DND-41 (cell line): ENCODE measurements at regions not wholly inside any gene's neighbourhood (a gene's known extent, or its start where the extent isn't known, plus 50 kb on each side); places are given as distances from the start of the nearest gene placed in this dataset.

Source experiments
- ATAC-seq: fragments of 200-7000 bp; cut with Tn5 transposase; 3 replicates; pipeline ENCODE4 v1.9.1; 2021; ENCODE audit warnings: low read depth; ENCODE audit not compliant: insufficient read depth
- DNase-seq: peaks from one replicate; pipeline ENCODE4 v3.0.0-alpha.2; 2020
- H2AFZ ChIP-seq: 2 replicates; pipeline ENCODE4 v1.6.0; 2012; ENCODE audit warnings: low read depth, low read length
- H3K27ac ChIP-seq: 2 replicates; pipeline ENCODE4 v1.5.1; 2012; ENCODE audit warnings: low read length, inconsistent platforms
- H3K27me3 ChIP-seq: fragments of 200-600 bp; sonication (generic); 2 replicates; pipeline ENCODE4 v1.6.0; 2012; ENCODE audit warnings: low read length, mild to moderate bottlenecking, inconsistent platforms; ENCODE audit not compliant: insufficient read depth, poor library complexity
- H3K36me3 ChIP-seq: 2 replicates; pipeline ENCODE4 v1.5.1; 2012; ENCODE audit warnings: low read length, inconsistent platforms; ENCODE audit not compliant: insufficient read depth
- H3K4me1 ChIP-seq: 2 replicates; pipeline ENCODE4 v1.5.1; 2012; ENCODE audit warnings: mild to moderate bottlenecking, low read length; ENCODE audit not compliant: insufficient read depth
- H3K4me2 ChIP-seq: 2 replicates; pipeline ENCODE4 v1.6.0; 2012; ENCODE audit warnings: mild to moderate bottlenecking, moderate library complexity, low read length, inconsistent platforms; ENCODE audit not compliant: insufficient read depth
- H3K4me3 ChIP-seq, 2 experiments: fragments of 200-600 bp in 1 of 2; shearing (Covaris generic) in 1 of 2; 2 replicates each; pipeline ENCODE4 v1.5.1; 2012 to 2016; ENCODE audit warnings: inconsistent platforms in 2 of 2, low read length in 2 of 2, mild to moderate bottlenecking in 2 of 2, low read depth in 1 of 2, moderate library complexity in 1 of 2
- H3K79me2 ChIP-seq: 2 replicates; pipeline ENCODE4 v1.6.0; 2012; ENCODE audit warnings: low read length, inconsistent platforms; ENCODE audit not compliant: insufficient read depth
- H3K9ac ChIP-seq: 2 replicates; pipeline ENCODE4 v1.6.0; 2012; ENCODE audit warnings: low read depth, mild to moderate bottlenecking, inconsistent platforms, low read length, moderate library complexity
- H3K9me3 ChIP-seq: 2 replicates; pipeline ENCODE4 v1.5.1; 2012; ENCODE audit warnings: low read length, moderate library complexity, mild to moderate bottlenecking, inconsistent platforms; ENCODE audit not compliant: insufficient read depth, severe bottlenecking
- H4K20me1 ChIP-seq: 2 replicates; pipeline ENCODE4 v1.6.0; 2012; ENCODE audit warnings: low read length; ENCODE audit not compliant: insufficient read depth
- CTCF ChIP-seq: IDR thresholded peaks from 2 replicates; pipeline ENCODE4 v1.5.1; 2012; ENCODE audit warnings: borderline replicate concordance, low read length, moderate library complexity, mild to moderate bottlenecking; ENCODE audit not compliant: poor library complexity, severe bottlenecking; ENCODE audit errors: extremely low read depth
- EZH2 ChIP-seq: IDR thresholded peaks from 3 replicates; pipeline ENCODE4 v1.6.1; 2012; ENCODE audit warnings: borderline replicate concordance, low read depth, mild to moderate bottlenecking, moderate library complexity, low read length, inconsistent platforms; ENCODE audit not compliant: severe bottlenecking

DNA sequence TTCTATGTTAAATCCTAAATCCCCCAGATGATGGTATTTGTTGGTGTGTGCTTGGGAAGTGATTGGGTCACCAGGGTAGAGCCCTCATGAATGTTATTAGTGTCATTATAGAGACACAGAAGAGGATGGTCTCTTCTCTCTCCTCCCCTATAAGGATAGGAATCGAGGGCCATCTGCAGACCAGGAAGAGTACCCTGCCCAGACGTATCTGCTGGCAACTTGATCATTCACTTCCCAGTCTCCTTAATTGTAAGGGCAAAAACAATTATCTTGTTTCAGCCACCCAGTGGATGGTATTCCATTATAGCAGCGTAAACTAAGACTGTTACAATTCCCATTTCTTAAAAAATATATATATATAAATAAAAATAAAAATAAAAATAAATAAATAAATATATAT lies 892.2 kb downstream of the SI start:
- H3K9ac ChIP-seq: no peak overlapping the region
- no peaks in the 10 kb centered on the region for H3K27me3 ChIP-seq
- H3K4me2 ChIP-seq: no peak overlapping the region
- no peak for TF ChIP-seq EZH2
- H3K9me3 ChIP-seq: peaks cover 16% of the 10 kb centered on the region
- no peak overlapping the region for H3K27ac ChIP-seq
- no peak for DNase-seq
- no peak overlapping the region for H2AFZ ChIP-seq
- ATAC-seq: no peak
- H3K4me3 ChIP-seq: no peak overlapping the region
- no peaks in the 10 kb centered on the region for H4K20me1 ChIP-seq
- no peaks in the 10 kb centered on the region for H3K36me3 ChIP-seq
- H3K79me2 ChIP-seq: no peaks in the 10 kb centered on the region
- no peaks in the 10 kb centered on the region for H3K4me1 ChIP-seq

DNA sequence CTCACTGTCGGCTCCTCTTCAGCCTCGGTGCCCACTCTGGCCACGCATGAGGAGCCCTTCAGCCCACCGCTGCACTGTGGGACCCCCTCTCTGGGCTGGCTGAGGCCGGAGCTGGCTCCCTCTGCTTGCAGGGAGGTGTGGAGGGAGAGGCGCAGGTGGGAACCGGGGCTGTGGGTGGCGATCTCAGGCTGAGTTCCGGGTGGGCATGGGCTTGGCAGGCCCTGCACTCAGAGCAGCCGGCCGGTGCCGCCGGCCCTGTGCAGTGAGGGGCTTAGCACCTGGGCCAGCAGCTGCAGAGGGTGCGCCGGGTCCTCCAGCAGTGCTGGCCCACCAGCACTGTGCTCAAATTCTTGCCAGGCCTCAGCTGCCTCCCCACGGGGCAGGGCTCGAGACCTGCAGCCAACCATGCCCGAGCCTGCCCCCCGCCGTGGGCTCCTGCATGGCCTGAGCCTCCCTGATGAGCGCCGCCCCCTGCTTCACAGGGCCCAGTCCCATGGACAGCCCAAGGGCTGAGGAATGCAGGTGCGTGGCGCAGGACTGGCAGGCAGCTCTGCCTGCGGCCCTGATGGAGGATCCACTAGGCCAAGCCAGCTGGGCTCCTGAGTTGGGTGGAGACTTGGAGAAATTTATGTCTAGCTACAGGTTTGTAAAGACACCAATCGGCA lies 899.1 kb downstream of the SI start:
- ATAC-seq (no peak), DNase-seq (no peak)
- H3K9ac ChIP-seq: no peak overlapping the region
- no peaks in the 10 kb centered on the region for H4K20me1 ChIP-seq
- no peak overlapping the region for H2AFZ ChIP-seq
- H3K9me3 ChIP-seq: peaks cover 12% of the 10 kb centered on the region
- no peak overlapping the region for H3K27ac ChIP-seq
- no peaks in the 10 kb centered on the region for H3K27me3 ChIP-seq
- no peak overlapping the region for H3K4me2 ChIP-seq
- H3K4me3 ChIP-seq: no peak overlapping the region
- peaks cover 6% of the 10 kb centered on the region; the same call in 1 of the 2 replicates for H3K4me1 ChIP-seq
- H3K36me3 ChIP-seq: no peaks in the 10 kb centered on the region
- no peaks in the 10 kb centered on the region for H3K79me2 ChIP-seq
- no peak for TF ChIP-seq EZH2
- no peak for TF ChIP-seq CTCF

DNA sequence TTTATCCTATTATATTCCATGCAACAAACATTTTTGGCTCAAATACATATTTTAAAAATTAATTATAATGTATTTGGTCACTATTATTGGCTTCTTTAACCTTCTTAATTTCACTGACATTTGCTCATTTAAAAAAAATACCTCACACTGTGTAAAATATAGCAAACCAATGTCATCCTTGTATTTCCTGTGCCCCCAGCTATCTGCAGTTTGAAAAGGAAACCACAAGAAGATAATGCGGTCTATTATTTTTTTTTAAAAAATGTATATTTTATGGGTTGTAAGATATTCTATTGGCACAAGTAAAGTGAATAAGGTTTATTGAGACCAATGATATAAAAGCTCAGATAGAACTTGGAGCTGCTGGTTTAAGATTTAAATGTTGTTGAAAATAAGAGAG lies 904.2 kb downstream of the SI start:
- Histone ChIP-seq H3K27ac (no peak overlapping the region), H4K20me1 (no peaks in the 10 kb centered on the region), H3K4me1 (peaks cover 19% of the 10 kb centered on the region), H3K27me3 (no peaks in the 10 kb centered on the region), H3K36me3 (no peaks in the 10 kb centered on the region), H3K79me2 (no peaks in the 10 kb centered on the region), H3K9ac (no peak overlapping the region), H3K9me3 (no peaks in the 10 kb centered on the region), H2AFZ (no peak overlapping the region), H3K4me2 (peak overlapping the region; percentile 36; the same call in 1 of the 2 replicates), H3K4me3 (no peak overlapping the region)
- DNase-seq (peak; percentile 41), ATAC-seq (peak; percentile 95)
- no peak for TF ChIP-seq EZH2
- no peak for TF ChIP-seq CTCF

- ATAC-seq (peak; percentile 33; the same call in 1 of the 3 replicates), DNase-seq (no peak)
- no peaks in the 10 kb centered on the region for H3K4me1 ChIP-seq
- H3K4me2 ChIP-seq: no peak overlapping the region
- no peak overlapping the region for H3K9ac ChIP-seq
- H2AFZ ChIP-seq: no peak overlapping the region
- H3K9me3 ChIP-seq: no peaks in the 10 kb centered on the region
- no peaks in the 10 kb centered on the region for H3K79me2 ChIP-seq
- H3K27ac ChIP-seq: no peak overlapping the region
- no peaks in the 10 kb centered on the region for H3K27me3 ChIP-seq
- TF ChIP-seq EZH2: no peak
- no peak for TF ChIP-seq CTCF
- no peak overlapping the region for H3K4me3 ChIP-seq
- H4K20me1 ChIP-seq: no peaks in the 10 kb centered on the region
- no peaks in the 10 kb centered on the region for H3K36me3 ChIP-seq
Observed at GRCh38 chr3:164155400-164155799, 922.9 kb downstream of the SI start.
